NCI-H460 (cell line): ENCODE measurements at regions not wholly inside any gene's neighbourhood (a gene's known extent, or its start where the extent isn't known, plus 50 kb on each side); places are given as distances from the start of the nearest gene placed in this dataset.

Experiments
- DNase-seq: peaks from one replicate; pipeline ENCODE4 v3.0.0-alpha.2; 2016; ENCODE audit warnings: low read depth; ENCODE audit errors: extremely low read depth
- small RNA-seq, 2 experiments: library from RNA; depleted of rRNA; stranded (forward); fragments of <200 nt; gene quantifications; one replicate each; pipeline ENCODE3, GENCODE V24; 2014

GRCh38 chr12:128190614-128191013 is 76.4 kb upstream of the TMEM132C start:
- no peak for DNase-seq

DNA sequence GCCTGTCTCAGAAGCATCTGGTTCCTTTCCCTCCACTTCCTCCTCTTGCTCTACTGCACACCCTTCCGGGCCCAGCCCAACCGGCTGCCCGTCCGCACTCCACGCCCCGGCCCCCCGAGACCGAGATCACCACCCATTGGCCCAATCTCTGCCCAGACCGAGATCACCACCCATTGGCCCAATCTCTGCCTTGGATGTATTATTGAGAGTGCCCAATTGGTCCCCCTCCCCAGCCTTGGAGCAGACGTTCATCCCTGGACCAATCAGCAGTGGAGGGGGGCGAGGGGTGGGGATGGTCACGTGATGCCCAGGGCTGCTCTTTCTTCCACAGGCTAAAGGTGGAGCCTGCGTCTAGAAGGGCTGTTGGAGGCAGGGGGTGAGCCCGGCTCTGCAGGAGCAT is 75.6 kb upstream of the TMEM132C start:
- no peak for DNase-seq

DNA sequence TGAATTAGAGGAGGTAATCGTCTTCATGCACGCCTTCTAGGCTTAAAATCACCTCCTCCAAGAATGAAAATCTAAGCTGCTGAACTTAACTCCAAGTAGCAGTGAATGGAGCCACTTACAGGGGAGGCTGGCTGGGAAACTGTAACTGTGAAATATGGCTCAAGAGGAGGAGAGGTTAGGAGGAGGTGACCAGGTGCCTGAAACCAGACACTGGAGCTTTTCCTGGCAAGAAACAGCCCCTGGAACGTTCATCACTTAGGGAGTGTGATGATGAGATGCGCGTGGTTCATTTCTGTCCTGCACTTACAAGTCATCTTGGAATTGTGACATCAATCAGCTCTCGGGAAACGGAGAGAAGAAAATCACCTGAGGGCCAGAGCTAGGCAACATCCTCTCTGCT is 62.3 kb upstream of the TMEM132C start:
- no peak for DNase-seq

DNA sequence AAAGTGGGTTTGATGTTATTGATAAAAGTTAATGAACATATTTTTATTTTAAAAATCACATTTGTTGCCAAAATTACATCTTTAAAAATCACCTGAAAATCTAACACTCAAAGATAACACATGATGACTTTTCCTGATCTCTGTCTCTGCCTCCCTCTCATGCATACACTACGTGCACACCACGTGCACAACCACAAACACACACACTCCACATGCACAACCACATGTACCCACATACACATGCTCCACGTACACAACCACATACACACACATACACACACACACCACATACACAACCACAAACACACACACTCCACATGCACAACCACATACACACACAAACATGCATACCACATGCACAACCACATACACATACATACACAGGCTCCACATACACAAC is 61.8 kb upstream of the TMEM132C start:
- no peak for DNase-seq

DNA sequence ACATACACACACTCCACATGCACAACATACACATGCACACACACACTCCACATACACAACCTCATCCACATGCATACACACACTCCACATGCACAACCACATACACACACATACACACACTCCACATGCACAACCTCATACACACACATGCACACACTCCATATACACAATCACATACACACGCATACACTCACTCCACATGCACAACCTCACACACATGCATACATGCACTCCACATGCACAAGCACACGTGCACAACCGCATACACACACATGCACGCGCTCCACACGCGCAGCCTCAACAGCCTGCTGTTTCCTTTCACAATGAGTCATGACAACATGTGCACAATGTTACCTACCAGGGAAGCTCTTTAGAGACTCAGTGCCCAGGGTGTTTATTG is 61.2 kb upstream of the TMEM132C start:
- DNase-seq: no peak

Small RNAs in the stretch of these regions (small RNA-seq; reads per million reads assigned to genes)
- 0 reads per million in 2 experiments for gene AC006065.2
- 0 reads per million in 2 experiments for gene AC073913.2
- 0 reads per million in 2 experiments for gene HSPE1P20
- gene RF00019: 0 reads per million in 2 experiments
- 0 reads per million in 2 experiments for gene RNU1-104P
